WTC11 (cell line): ENCODE measurements at regions not wholly inside any gene's neighbourhood (a gene's known extent, or its start where the extent isn't known, plus 50 kb on each side); places are given as distances from the start of the nearest gene placed in this dataset.

Experiments used
- ATAC-seq: fragments of 200-7000 bp; cut with Tn5 transposase; 2 replicates; pipeline ENCODE4 v1.10.0; 2021; ENCODE audit warnings: mild to moderate bottlenecking, moderate library complexity
- CTCF ChIA-PET: fragments of 300-600 bp; sonication (Branson Sonifier 250); formaldehyde crosslinking; loops from one replicate; lab custom pipeline; 2021; ENCODE audit warnings: antibody characterized with exemption; lab: Charles Lee
- POLR2A ChIA-PET: fragments of 350-600 bp; sonication (Branson Sonifier 250); formaldehyde crosslinking; loops from one replicate; lab custom pipeline; 2021; ENCODE audit warnings: antibody characterized with exemption; lab: Charles Lee
- DNase-seq: peaks from one replicate; pipeline ENCODE4 v3.0.0; 2021; ENCODE audit warnings: low spot score
- H3K27ac Mint-ChIP-seq: 2 replicates; pipeline ENCODE4 v1.8.0; 2021; ENCODE audit warnings: mixed read lengths
- H3K27me3 Mint-ChIP-seq: 2 replicates; pipeline ENCODE4 v1.8.0; 2021; ENCODE audit warnings: low read depth, mild to moderate bottlenecking, moderate library complexity, mixed read lengths
- H3K36me3 Mint-ChIP-seq: 2 replicates; pipeline ENCODE4 v1.8.0; 2021; ENCODE audit warnings: mixed read lengths
- H3K4me1 Mint-ChIP-seq: 2 replicates; pipeline ENCODE4 v1.8.0; 2022; ENCODE audit warnings: mixed read lengths
- H3K4me3 Mint-ChIP-seq: 2 replicates; pipeline ENCODE4 v1.8.0; 2021; ENCODE audit warnings: mild to moderate bottlenecking, moderate library complexity, mixed read lengths
- H3K9me3 Mint-ChIP-seq: 2 replicates; pipeline ENCODE4 v1.8.0; 2021; ENCODE audit warnings: mixed read lengths
- CREB1 ChIP-seq: sonication (generic); formaldehyde crosslinking; IDR thresholded peaks from 2 replicates; pipeline ENCODE4 v1.8.0; 2023; ENCODE audit warnings: mild to moderate bottlenecking, missing genetic modification reagents
- FOXP1 ChIP-seq: sonication (generic); formaldehyde crosslinking; IDR thresholded peaks from 2 replicates; pipeline ENCODE4 v1.8.0; 2022; ENCODE audit warnings: missing genetic modification reagents, mild to moderate bottlenecking, moderate library complexity, borderline replicate concordance
- IRF2 ChIP-seq: sonication (generic); formaldehyde crosslinking; IDR thresholded peaks from 2 replicates; pipeline ENCODE4 v1.8.0; 2022; ENCODE audit warnings: low read depth, missing genetic modification reagents, borderline replicate concordance
- NFATC4 ChIP-seq: fragments of 250-450 bp; sonication (Bioruptor Pico); IDR thresholded peaks from 2 replicates; pipeline ENCODE4 v1.9.0; 2021; ENCODE audit warnings: mild to moderate bottlenecking
- NR2C2 ChIP-seq: sonication (generic); formaldehyde crosslinking; IDR thresholded peaks from 2 replicates; pipeline ENCODE4 v1.8.0; 2022; ENCODE audit warnings: mild to moderate bottlenecking, missing genetic modification reagents
- PRRX2 ChIP-seq: fragments of 250-450 bp; sonication (Bioruptor Pico); IDR thresholded peaks from 2 replicates; pipeline ENCODE4 v1.8.0; 2021; ENCODE audit warnings: mild to moderate bottlenecking
- ZBTB21 ChIP-seq: sonication (generic); formaldehyde crosslinking; IDR thresholded peaks from 2 replicates; pipeline ENCODE4 v1.8.1; 2023; ENCODE audit warnings: mild to moderate bottlenecking, missing genetic modification reagents, borderline replicate concordance
- TF ChIP-seq, protein P1 (sequence below): sonication (generic); formaldehyde crosslinking; IDR thresholded peaks from 2 replicates; pipeline ENCODE4 v1.8.1; 2022; ENCODE audit warnings: missing genetic modification reagents, borderline replicate concordance
- TF ChIP-seq, protein P2 (sequence below): sonication (generic); formaldehyde crosslinking; IDR thresholded peaks from 2 replicates; pipeline ENCODE4 v1.8.1; 2022; ENCODE audit warnings: low read depth, mild to moderate bottlenecking, moderate library complexity, missing genetic modification reagents, borderline replicate concordance
- TF ChIP-seq, protein P3 (sequence below): sonication (generic); formaldehyde crosslinking; IDR thresholded peaks from 2 replicates; pipeline ENCODE4 v1.8.0; 2022; ENCODE audit warnings: missing genetic modification reagents
- TF ChIP-seq, protein P4 (sequence below): sonication (generic); formaldehyde crosslinking; IDR thresholded peaks from 2 replicates; pipeline ENCODE4 v1.8.1; 2023; ENCODE audit warnings: mild to moderate bottlenecking, moderate library complexity, missing genetic modification reagents
- TF ChIP-seq, protein P5 (sequence below): sonication (generic); formaldehyde crosslinking; IDR thresholded peaks from 2 replicates; pipeline ENCODE4 v1.8.1; 2023; ENCODE audit warnings: mild to moderate bottlenecking, missing genetic modification reagents, borderline replicate concordance
- TF ChIP-seq, protein P6 (sequence below): sonication (generic); formaldehyde crosslinking; IDR thresholded peaks from 2 replicates; pipeline ENCODE4 v1.8.0; 2023; ENCODE audit warnings: missing genetic modification reagents, mild to moderate bottlenecking, borderline replicate concordance
- TF ChIP-seq, protein P7 (sequence below): fragments of 250-450 bp; sonication (Bioruptor Pico); IDR thresholded peaks from 2 replicates; pipeline ENCODE4 v1.8.0; 2021; ENCODE audit warnings: mild to moderate bottlenecking

DNA sequence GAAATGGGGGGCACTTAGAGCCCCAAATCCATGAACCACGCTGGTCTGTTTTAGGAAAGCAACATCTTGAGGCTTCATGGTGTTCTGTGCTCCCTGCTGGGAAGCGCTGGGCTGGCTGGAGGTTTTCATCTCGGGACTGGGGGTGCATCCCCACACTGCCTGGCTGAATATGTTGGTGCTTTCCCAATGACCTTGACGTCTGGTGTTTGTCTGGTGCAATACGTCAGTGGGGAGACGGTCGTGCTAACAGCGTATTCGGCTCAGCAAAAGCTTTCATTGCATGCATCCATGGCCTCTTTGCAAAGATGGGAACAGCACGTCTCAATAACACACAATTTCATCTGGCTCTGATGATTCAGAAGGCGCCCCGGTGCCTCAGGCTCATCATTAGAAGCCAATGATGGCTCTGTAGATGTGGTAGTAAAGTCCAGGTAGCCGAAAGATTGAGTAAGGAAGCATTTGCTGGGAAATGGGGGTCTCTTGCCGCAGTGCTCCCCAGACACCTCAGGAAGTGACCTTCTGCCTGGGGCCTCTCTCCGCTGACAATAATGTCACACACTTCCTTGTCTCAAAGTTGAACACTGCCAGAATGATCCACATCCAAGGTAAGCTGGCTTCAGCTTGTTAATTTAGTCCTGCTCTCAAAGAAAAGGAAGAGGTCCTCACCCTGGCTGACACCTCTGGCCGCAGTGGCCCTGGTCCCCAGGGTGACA lies 97.7 kb downstream of the ING1 start:
- ATAC-seq (no peak), DNase-seq (no peak)
- no peak overlapping the region for H3K27ac Mint-ChIP-seq
- ChIA-PET POLR2A (no interaction called here), CTCF (interaction anchor here (1.0 to 1.4 kb wide), 3 partner anchors 10 to 130 kb away, joined by 3 read pairs; no protein-coding TSS in a partner anchor)
- no peak overlapping the region for H3K4me3 Mint-ChIP-seq
- H3K36me3 Mint-ChIP-seq: no peaks in the 10 kb centered on the region
- H3K4me1 Mint-ChIP-seq: peaks cover 55% of the 10 kb centered on the region
- H3K27me3 Mint-ChIP-seq: peaks cover 18% of the 10 kb centered on the region
- H3K9me3 Mint-ChIP-seq: no peaks in the 10 kb centered on the region
- TF ChIP-seq PRRX2 (CRISPR knock-in tag) (no peak), NR2C2 (no peak), FOXP1 (CRISPR knock-in tag) (no peak), ZBTB21 (0 out of 2 replicates have a peak, but pooled peaks have one; percentile 3), CREB1 (CRISPR knock-in tag) (no peak)
- TF ChIP-seq, protein P1, sequence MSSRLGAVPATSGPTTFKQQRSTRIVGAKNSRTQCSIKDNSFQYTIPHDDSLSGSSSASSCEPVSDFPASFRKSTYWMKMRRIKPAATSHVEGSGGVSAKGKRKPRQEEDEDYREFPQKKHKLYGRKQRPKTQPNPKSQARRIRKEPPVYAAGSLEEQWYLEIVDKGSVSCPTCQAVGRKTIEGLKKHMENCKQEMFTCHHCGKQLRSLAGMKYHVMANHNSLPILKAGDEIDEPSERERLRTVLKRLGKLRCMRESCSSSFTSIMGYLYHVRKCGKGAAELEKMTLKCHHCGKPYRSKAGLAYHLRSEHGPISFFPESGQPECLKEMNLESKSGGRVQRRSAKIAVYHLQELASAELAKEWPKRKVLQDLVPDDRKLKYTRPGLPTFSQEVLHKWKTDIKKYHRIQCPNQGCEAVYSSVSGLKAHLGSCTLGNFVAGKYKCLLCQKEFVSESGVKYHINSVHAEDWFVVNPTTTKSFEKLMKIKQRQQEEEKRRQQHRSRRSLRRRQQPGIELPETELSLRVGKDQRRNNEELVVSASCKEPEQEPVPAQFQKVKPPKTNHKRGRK (CRISPR knock-in tag): no peak
- TF ChIP-seq, protein P2, sequence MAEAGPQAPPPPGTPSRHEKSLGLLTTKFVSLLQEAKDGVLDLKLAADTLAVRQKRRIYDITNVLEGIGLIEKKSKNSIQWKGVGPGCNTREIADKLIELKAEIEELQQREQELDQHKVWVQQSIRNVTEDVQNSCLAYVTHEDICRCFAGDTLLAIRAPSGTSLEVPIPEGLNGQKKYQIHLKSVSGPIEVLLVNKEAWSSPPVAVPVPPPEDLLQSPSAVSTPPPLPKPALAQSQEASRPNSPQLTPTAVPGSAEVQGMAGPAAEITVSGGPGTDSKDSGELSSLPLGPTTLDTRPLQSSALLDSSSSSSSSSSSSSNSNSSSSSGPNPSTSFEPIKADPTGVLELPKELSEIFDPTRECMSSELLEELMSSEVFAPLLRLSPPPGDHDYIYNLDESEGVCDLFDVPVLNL (CRISPR knock-in tag): no peak
- TF ChIP-seq, protein P3, sequence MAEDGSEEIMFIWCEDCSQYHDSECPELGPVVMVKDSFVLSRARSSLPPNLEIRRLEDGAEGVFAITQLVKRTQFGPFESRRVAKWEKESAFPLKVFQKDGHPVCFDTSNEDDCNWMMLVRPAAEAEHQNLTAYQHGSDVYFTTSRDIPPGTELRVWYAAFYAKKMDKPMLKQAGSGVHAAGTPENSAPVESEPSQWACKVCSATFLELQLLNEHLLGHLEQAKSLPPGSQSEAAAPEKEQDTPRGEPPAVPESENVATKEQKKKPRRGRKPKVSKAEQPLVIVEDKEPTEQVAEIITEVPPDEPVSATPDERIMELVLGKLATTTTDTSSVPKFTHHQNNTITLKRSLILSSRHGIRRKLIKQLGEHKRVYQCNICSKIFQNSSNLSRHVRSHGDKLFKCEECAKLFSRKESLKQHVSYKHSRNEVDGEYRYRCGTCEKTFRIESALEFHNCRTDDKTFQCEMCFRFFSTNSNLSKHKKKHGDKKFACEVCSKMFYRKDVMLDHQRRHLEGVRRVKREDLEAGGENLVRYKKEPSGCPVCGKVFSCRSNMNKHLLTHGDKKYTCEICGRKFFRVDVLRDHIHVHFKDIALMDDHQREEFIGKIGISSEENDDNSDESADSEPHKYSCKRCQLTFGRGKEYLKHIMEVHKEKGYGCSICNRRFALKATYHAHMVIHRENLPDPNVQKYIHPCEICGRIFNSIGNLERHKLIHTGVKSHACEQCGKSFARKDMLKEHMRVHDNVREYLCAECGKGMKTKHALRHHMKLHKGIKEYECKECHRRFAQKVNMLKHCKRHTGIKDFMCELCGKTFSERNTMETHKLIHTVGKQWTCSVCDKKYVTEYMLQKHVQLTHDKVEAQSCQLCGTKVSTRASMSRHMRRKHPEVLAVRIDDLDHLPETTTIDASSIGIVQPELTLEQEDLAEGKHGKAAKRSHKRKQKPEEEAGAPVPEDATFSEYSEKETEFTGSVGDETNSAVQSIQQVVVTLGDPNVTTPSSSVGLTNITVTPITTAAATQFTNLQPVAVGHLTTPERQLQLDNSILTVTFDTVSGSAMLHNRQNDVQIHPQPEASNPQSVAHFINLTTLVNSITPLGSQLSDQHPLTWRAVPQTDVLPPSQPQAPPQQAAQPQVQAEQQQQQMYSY (CRISPR knock-in tag): no peak

DNA sequence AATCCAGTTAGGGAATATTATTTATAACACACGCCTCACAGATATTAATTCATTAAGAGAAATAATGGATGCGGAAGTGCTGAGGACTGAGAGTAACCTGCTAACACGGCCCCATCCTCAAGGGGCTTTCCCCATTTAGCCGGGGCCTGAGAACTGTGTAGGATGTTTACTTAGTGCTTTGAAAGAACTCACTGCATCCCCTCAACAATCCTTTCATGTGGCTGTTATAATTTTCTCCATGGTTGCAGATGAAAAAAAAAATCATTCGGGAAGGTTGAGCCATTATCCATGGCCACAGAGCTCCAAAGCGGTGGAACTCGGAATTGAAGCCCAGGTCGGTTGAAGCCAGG lies 98.2 kb downstream of the ING1 start:
- no peak for DNase-seq
- ChIA-PET POLR2A (no interaction called here), CTCF (interaction anchor here (1.0 to 1.4 kb wide), 6 partner anchors 11 to 167 kb away, joined by 3 to 8 read pairs (median 3); no protein-coding TSS in a partner anchor)
- no peak for ATAC-seq
- no peak overlapping the region for H3K27ac Mint-ChIP-seq
- H3K36me3 Mint-ChIP-seq: no peaks in the 10 kb centered on the region
- H3K27me3 Mint-ChIP-seq: peaks cover 18% of the 10 kb centered on the region
- H3K4me3 Mint-ChIP-seq: peak overlapping the region; percentile 15
- H3K9me3 Mint-ChIP-seq: no peaks in the 10 kb centered on the region
- H3K4me1 Mint-ChIP-seq: peaks cover 60% of the 10 kb centered on the region
- TF ChIP-seq, protein P4, sequence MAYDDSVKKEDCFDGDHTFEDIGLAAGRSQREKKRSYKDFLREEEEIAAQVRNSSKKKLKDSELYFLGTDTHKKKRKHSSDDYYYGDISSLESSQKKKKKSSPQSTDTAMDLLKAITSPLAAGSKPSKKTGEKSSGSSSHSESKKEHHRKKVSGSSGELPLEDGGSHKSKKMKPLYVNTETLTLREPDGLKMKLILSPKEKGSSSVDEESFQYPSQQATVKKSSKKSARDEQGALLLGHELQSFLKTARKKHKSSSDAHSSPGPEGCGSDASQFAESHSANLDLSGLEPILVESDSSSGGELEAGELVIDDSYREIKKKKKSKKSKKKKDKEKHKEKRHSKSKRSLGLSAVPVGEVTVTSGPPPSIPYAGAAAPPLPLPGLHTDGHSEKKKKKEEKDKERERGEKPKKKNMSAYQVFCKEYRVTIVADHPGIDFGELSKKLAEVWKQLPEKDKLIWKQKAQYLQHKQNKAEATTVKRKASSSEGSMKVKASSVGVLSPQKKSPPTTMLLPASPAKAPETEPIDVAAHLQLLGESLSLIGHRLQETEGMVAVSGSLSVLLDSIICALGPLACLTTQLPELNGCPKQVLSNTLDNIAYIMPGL (CRISPR knock-in tag): no peak
- TF ChIP-seq, protein P5, sequence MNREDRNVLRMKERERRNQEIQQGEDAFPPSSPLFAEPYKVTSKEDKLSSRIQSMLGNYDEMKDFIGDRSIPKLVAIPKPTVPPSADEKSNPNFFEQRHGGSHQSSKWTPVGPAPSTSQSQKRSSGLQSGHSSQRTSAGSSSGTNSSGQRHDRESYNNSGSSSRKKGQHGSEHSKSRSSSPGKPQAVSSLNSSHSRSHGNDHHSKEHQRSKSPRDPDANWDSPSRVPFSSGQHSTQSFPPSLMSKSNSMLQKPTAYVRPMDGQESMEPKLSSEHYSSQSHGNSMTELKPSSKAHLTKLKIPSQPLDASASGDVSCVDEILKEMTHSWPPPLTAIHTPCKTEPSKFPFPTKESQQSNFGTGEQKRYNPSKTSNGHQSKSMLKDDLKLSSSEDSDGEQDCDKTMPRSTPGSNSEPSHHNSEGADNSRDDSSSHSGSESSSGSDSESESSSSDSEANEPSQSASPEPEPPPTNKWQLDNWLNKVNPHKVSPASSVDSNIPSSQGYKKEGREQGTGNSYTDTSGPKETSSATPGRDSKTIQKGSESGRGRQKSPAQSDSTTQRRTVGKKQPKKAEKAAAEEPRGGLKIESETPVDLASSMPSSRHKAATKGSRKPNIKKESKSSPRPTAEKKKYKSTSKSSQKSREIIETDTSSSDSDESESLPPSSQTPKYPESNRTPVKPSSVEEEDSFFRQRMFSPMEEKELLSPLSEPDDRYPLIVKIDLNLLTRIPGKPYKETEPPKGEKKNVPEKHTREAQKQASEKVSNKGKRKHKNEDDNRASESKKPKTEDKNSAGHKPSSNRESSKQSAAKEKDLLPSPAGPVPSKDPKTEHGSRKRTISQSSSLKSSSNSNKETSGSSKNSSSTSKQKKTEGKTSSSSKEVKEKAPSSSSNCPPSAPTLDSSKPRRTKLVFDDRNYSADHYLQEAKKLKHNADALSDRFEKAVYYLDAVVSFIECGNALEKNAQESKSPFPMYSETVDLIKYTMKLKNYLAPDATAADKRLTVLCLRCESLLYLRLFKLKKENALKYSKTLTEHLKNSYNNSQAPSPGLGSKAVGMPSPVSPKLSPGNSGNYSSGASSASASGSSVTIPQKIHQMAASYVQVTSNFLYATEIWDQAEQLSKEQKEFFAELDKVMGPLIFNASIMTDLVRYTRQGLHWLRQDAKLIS (CRISPR knock-in tag): no peak
- no peak for TF ChIP-seq IRF2 (CRISPR knock-in tag)
- TF ChIP-seq, protein P6, sequence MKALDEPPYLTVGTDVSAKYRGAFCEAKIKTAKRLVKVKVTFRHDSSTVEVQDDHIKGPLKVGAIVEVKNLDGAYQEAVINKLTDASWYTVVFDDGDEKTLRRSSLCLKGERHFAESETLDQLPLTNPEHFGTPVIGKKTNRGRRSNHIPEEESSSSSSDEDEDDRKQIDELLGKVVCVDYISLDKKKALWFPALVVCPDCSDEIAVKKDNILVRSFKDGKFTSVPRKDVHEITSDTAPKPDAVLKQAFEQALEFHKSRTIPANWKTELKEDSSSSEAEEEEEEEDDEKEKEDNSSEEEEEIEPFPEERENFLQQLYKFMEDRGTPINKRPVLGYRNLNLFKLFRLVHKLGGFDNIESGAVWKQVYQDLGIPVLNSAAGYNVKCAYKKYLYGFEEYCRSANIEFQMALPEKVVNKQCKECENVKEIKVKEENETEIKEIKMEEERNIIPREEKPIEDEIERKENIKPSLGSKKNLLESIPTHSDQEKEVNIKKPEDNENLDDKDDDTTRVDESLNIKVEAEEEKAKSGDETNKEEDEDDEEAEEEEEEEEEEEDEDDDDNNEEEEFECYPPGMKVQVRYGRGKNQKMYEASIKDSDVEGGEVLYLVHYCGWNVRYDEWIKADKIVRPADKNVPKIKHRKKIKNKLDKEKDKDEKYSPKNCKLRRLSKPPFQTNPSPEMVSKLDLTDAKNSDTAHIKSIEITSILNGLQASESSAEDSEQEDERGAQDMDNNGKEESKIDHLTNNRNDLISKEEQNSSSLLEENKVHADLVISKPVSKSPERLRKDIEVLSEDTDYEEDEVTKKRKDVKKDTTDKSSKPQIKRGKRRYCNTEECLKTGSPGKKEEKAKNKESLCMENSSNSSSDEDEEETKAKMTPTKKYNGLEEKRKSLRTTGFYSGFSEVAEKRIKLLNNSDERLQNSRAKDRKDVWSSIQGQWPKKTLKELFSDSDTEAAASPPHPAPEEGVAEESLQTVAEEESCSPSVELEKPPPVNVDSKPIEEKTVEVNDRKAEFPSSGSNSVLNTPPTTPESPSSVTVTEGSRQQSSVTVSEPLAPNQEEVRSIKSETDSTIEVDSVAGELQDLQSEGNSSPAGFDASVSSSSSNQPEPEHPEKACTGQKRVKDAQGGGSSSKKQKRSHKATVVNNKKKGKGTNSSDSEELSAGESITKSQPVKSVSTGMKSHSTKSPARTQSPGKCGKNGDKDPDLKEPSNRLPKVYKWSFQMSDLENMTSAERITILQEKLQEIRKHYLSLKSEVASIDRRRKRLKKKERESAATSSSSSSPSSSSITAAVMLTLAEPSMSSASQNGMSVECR (CRISPR knock-in tag): no peak
- no peak for TF ChIP-seq NFATC4 (CRISPR knock-in tag)
- TF ChIP-seq, protein P7, sequence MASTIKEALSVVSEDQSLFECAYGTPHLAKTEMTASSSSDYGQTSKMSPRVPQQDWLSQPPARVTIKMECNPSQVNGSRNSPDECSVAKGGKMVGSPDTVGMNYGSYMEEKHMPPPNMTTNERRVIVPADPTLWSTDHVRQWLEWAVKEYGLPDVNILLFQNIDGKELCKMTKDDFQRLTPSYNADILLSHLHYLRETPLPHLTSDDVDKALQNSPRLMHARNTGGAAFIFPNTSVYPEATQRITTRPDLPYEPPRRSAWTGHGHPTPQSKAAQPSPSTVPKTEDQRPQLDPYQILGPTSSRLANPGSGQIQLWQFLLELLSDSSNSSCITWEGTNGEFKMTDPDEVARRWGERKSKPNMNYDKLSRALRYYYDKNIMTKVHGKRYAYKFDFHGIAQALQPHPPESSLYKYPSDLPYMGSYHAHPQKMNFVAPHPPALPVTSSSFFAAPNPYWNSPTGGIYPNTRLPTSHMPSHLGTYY: no peak
